LNCAP (cell line): ENCODE measurements at regions not wholly inside any gene's neighbourhood (a gene's known extent, or its start where the extent isn't known, plus 50 kb on each side); places are given as distances from the start of the nearest gene placed in this dataset.

Source experiments
- TF ChIP-seq, protein P1 (sequence below): fragments of 450-650 bp; IDR thresholded peaks from 2 replicates; pipeline ENCODE4 v1.5.1; 2017; ENCODE audit warnings: mild to moderate bottlenecking

DNA sequence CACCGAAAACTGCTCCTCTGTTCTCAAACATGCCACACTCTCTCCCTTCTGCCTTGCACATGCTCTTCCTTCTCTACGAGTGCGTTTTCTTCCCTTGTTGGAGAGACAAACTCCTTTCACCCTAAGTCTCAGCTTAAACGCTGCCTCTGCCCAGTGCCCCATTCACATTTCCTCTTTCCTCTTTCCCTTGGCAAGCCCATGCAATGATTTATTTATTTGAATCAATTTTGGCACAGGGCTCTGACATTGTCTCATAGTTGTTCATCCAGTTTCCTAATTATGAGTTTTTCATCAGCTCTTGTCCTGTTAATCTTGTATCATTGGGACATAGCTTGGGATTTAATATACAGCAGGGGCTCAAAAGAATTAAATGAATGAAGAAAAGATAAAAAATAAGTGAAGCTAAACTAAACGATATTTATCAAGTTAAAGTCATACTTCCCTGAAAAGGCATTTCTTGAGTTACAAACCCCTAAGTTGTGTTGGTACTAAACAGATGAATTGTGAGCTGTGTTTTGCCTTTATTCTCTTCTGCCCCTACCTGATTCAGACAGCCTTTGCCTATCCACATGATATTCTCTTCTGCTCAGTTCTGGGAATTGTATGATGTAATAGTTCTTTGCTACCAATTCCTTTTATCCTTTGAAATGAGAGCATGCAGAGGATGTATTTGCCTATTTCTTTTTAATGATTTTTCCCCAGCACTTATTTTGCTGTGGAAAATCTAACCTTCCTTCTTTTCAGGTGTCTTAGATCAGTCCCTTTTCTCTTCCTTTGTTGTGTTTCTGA is 704.4 kb downstream of the UTRN start:
- TF ChIP-seq, protein P1, sequence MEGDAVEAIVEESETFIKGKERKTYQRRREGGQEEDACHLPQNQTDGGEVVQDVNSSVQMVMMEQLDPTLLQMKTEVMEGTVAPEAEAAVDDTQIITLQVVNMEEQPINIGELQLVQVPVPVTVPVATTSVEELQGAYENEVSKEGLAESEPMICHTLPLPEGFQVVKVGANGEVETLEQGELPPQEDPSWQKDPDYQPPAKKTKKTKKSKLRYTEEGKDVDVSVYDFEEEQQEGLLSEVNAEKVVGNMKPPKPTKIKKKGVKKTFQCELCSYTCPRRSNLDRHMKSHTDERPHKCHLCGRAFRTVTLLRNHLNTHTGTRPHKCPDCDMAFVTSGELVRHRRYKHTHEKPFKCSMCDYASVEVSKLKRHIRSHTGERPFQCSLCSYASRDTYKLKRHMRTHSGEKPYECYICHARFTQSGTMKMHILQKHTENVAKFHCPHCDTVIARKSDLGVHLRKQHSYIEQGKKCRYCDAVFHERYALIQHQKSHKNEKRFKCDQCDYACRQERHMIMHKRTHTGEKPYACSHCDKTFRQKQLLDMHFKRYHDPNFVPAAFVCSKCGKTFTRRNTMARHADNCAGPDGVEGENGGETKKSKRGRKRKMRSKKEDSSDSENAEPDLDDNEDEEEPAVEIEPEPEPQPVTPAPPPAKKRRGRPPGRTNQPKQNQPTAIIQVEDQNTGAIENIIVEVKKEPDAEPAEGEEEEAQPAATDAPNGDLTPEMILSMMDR = no peak

DNA sequence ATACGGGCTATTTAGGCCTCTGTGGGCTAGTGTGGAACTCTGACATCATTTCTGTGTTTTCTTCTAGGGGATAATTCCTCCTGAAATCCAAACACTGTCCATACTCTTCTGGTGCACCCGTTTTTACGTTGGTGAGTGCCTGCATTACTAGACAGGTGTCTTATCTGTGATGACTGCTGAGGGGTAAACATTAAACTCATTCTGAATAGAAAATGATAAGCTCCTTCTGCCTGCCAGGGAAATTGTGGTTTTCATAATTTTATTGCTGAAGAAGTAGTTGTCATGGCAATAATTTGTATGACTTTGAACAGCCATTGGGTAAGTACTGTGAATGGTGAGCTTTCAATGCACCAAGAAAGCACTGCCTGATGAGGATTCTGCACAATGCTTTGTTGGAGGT is 705.6 kb downstream of the UTRN start:
- TF ChIP-seq, protein P1 = no peak

DNA sequence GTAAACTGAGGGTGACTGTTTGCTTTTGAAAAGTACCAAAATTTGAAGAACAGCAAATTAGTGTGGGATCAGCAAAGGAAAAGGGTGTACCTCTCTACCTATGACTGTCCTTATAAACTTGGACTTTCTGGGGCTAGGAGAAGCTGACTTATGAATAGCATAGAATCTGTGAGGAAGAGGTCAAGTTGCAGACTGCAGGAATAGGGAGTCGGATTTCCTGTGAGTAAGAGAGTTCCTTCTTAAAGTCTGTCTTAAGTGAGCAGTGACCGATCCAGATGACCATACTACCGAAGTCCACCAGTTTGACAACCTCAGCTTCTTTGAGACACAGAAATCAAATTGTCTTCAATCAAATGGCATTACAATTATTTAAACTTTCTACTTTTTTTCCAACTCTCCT is 708.7 kb downstream of the UTRN start:
- TF ChIP-seq, protein P1 = no peak

DNA sequence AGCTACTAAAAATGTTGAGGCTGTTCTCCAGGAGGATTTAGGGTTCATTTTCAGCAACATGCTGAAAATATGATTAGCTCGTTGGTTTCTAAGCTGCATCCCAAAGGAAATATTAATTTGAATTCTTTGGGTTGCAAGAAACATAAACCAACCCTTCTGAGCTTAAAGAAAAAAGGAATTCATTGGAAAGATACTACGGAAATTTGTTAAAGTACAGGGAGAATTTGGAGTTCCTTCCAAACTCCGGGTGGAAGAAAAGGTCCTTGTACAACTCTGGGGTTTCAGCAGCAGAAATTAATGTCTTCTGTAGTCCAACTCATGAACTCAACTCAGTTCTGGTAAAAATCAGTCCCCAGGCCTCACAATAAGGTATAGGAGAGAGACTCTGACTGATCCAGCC is 712.9 kb downstream of the UTRN start:
- TF ChIP-seq, protein P1 = no peak

DNA sequence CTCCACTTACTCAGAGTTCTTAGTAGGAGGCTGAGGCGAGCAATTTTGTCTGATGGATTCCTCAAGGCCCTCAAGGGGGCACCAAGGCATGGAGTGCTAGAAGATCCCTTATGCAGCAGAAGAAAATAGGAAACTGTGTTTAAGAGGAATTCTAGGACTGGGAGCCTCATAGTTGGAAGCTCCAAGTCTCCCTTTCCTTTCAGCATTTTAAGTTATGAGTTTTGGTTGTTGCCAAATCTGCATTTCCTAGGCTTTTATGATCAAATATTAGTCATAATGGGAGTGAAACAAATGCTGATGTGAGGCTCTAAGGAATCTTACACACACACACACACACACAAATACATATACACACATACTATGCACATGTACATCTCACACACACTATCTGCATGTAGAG is 714.0 kb downstream of the UTRN start:
- TF ChIP-seq, protein P1 = no peak

DNA sequence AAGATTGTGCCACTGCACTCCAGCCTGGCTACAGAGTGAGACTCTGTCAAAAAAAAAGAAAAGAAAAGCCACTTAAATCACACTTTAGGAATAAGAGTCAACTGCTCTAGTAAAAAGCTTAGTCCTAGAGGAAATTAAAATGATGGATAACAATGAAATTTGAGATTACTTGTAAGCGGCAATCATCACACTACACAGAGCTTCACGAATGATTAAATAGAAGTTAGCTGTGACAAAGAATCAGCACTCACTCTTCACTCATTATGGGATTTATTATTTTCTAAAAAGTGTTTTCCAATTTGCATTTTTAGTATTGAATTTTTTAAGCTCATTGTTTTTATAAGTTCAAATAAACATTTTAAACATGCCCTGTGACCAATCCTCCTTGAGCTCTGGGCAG is 718.0 kb downstream of the UTRN start:
- TF ChIP-seq, protein P1 = no peak

- TF ChIP-seq, protein P1 = no peak
These were observed 721.8 kb downstream of the UTRN start for GRCh38 chr6:145006914-145007313.

- TF ChIP-seq, protein P1 = no peak
These were observed 723.6 kb downstream of the UTRN start for GRCh38 chr6:145008715-145009114.
